GM12872 (cell line): ENCODE measurements at regions not wholly inside any gene's neighbourhood (a gene's known extent, or its start where the extent isn't known, plus 50 kb on each side); places are given as distances from the start of the nearest gene placed in this dataset.

Experiments used
- TF ChIP-seq, protein P1 (sequence below): IDR thresholded peaks from 3 replicates; pipeline ENCODE4 v1.5.1; 2011; ENCODE audit warnings: low read depth, mild to moderate bottlenecking, low read length, moderate library complexity; ENCODE audit not compliant: insufficient read depth

GRCh38 chr4:13296986-13297385 is 187.2 kb downstream of the RAB28 start:
- TF ChIP-seq, protein P1, sequence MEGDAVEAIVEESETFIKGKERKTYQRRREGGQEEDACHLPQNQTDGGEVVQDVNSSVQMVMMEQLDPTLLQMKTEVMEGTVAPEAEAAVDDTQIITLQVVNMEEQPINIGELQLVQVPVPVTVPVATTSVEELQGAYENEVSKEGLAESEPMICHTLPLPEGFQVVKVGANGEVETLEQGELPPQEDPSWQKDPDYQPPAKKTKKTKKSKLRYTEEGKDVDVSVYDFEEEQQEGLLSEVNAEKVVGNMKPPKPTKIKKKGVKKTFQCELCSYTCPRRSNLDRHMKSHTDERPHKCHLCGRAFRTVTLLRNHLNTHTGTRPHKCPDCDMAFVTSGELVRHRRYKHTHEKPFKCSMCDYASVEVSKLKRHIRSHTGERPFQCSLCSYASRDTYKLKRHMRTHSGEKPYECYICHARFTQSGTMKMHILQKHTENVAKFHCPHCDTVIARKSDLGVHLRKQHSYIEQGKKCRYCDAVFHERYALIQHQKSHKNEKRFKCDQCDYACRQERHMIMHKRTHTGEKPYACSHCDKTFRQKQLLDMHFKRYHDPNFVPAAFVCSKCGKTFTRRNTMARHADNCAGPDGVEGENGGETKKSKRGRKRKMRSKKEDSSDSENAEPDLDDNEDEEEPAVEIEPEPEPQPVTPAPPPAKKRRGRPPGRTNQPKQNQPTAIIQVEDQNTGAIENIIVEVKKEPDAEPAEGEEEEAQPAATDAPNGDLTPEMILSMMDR, result no peak

DNA sequence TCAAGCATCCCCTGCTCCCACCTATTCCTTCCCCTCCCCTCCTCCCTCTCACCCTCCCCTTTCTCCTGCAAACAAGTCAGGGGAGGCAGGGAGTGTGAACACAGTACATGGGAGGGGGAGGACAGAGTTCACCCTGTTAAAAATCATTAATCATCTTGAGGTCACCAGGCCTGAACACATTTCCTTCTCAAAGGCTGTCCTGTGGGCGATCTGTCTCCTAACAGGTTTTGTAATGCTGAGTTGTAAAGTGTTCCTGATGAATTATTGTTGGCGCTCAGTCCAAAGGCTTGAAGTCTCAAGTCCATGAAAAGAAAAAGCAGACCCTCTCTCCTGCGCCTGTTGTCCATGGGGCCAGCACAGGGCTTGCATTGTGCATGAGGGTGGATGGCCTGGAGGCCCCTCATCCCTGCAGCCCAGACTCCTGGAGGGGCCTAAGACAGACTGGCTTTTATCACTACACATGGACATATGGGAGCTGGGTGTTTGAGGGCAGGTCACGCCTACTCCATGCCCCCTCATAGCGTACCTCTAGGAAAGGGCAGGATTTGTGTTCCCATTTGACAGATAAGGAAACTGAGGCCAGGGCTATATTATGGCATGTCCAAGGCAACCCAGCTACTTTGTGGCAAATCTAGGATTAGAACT is 189.1 kb downstream of the RAB28 start:
- TF ChIP-seq, protein P1, result no peak

- TF ChIP-seq, protein P1, result no peak
Measured at GRCh38 chr4:13292372-13292771, 191.8 kb downstream of the RAB28 start.

DNA sequence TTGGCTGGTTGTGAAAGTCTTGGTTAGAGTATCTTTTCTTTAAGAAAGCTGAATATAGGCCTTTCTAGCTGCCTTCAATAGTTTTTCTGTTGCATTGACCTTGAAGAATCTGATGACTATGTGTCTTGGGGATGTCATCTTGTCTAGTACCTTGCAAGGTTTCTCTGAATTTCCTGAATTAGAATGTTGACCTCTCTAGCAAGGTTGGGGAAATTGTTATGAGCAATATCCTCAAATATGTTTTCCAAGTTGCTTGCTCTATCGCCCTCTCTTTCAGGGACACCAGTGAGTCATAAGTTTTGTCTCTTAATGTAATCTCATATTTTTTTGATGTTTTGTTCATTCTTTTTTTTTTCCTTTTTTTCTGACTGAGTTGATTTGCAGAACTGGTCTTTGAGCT is 194.7 kb downstream of the RAB28 start:
- TF ChIP-seq, protein P1, result no peak

GRCh38 chr4:13285336-13285735 is 198.8 kb downstream of the RAB28 start:
- TF ChIP-seq, protein P1, result no peak

GRCh38 chr4:13284932-13285331 is 199.2 kb downstream of the RAB28 start:
- TF ChIP-seq, protein P1, result no peak

DNA sequence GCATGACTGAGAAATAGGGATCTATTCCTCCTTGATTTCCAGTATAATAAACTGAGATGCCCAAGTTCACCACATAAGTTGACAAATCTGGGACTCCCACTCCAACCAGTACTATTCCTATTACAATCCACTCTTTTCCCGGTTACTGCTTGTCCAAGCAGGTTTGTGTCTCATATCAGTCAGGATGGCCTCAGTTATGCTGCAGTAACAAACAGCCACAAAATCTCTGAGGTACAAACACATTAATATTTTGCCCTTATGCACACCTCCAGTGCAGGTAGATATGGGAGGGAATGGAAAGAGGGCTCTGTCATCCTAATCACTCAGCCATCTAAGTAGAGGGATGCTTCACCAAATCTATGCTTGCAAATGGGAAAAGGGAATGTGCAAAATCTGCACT is 207.8 kb downstream of the RAB28 start:
- TF ChIP-seq, protein P1, result no peak
